ENCODE measurements at regions not wholly inside any gene's neighbourhood (a gene's known extent, or its start where the extent isn't known, plus 50 kb on each side); places are given as distances from the start of the nearest gene placed in this dataset.

DNA sequence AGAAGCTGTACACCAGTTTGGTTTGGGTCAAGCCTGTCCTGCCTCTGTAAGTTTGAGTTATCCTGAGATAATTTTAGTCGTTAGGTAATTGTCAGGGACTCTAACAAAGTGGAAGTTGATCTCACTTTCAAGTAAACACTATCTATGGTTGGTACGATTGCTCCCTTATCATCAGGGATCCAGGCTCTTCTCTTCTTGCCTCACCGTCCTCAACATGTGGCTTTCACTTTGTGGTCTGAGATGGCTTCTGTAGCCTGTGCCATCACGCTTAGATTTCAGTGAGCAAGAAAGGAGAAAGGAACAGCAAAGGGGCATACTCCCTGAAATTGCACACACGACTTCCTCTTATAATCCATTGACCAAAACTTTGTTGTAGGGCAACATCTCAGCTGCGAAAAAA, 115.6 kb downstream of the CTAGE1 start:
- Mint-ChIP-seq H3K9me3 (ENCODE audit: unreplicated experiment) (no peaks in the 10 kb centered on the region), H3K4me1 (ENCODE audit: low read depth, unreplicated experiment) (no peaks in the 10 kb centered on the region), H3K27ac (ENCODE audit: unreplicated experiment) (no peak overlapping the region), H3K27me3 (ENCODE audit: low read depth, unreplicated experiment) (peaks cover 21% of the 10 kb centered on the region), H3K36me3 (ENCODE audit: low read depth, unreplicated experiment) (no peaks in the 10 kb centered on the region), H3K4me3 (ENCODE audit: unreplicated experiment) (peak overlapping the region; percentile 28)
- no peak overlapping the region for H3K9ac ChIP-seq (ENCODE audit: low read length)
- no peaks in the 10 kb centered on the region for H4K20me1 ChIP-seq (ENCODE audit: insufficient read depth, low read length)
- H3K4me3 ChIP-seq (ENCODE audit: insufficient read depth, low read depth, low read length) = no peak overlapping the region
- no peaks in the 10 kb centered on the region for H3K36me3 ChIP-seq (ENCODE audit: insufficient read depth, low read length)
- DNase-seq (ENCODE audit: low read depth) (no peak), FAIRE-seq (no peak)
- no peaks in the 10 kb centered on the region for H3K79me2 ChIP-seq (ENCODE audit: insufficient read depth, low read length)
- H3K27ac ChIP-seq (ENCODE audit: low read depth, low read length) = no peak overlapping the region
- H3K4me2 ChIP-seq (ENCODE audit: low read length) = no peak overlapping the region
- no peaks in the 10 kb centered on the region for H3K4me1 ChIP-seq (ENCODE audit: insufficient read depth, low read length)
- H2AFZ ChIP-seq (ENCODE audit: low read depth, low read length) = no peak overlapping the region
- no peaks in the 10 kb centered on the region for H3K27me3 ChIP-seq (ENCODE audit: insufficient read depth, low read length)
- TF ChIP-seq EZH2 (IDR thresholded peaks at IDR 0.05; ENCODE audit: insufficient read depth, low read length) = no peak
- TF ChIP-seq, protein P1, sequence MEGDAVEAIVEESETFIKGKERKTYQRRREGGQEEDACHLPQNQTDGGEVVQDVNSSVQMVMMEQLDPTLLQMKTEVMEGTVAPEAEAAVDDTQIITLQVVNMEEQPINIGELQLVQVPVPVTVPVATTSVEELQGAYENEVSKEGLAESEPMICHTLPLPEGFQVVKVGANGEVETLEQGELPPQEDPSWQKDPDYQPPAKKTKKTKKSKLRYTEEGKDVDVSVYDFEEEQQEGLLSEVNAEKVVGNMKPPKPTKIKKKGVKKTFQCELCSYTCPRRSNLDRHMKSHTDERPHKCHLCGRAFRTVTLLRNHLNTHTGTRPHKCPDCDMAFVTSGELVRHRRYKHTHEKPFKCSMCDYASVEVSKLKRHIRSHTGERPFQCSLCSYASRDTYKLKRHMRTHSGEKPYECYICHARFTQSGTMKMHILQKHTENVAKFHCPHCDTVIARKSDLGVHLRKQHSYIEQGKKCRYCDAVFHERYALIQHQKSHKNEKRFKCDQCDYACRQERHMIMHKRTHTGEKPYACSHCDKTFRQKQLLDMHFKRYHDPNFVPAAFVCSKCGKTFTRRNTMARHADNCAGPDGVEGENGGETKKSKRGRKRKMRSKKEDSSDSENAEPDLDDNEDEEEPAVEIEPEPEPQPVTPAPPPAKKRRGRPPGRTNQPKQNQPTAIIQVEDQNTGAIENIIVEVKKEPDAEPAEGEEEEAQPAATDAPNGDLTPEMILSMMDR (IDR thresholded peaks at IDR 0.05; ENCODE audit: insufficient read depth, low read depth, low read length) = no peak
- H3K9me3 ChIP-seq (ENCODE audit: insufficient read depth, low read depth, low read length) = no peaks in the 10 kb centered on the region

DNA sequence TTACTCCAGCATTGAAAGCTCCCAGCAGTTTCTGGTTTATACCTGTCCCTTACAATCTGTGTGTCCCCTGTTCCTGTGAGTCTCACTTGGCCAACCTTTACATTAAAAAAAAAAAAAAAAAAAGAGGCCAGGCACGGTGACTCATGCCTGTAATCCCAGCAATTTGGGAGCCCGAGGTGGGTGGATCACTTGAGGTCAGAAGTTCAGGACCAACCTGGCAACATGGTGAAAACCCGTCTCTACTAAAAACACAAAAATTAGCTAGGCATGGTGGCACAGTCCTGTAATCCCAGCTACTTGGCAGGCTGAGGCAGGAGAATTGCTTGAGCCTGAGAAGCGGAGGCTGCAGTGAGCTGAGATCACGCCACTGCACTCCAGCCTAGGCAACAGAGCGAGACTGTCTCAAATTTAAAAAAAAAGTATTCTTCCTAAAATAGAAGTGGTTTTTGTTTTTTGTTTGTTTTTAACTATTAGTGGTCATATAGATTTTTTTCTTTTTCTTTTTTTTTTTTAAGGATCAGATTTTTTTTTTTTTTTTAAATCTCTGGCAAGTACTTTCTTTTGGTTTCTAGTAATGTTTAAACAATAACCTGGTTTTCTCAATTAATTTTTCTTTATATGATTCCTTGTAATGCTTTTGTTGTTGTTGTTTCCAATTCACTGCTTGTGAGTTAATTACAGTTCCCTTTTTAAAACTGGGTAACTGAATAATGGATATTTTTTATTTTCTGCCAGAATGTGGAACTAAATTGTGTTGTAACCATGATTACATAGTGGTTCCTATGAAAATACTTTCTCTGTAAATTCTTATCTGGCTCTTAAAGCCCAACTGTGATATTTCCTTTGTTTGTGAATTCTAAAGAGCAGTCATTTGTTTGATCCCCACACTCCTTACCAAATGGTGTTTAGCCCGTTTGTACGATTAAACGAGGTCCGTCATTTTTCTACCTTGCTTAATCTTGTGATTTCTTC, 116.8 kb downstream of the CTAGE1 start:
- H3K27ac Mint-ChIP-seq (ENCODE audit: unreplicated experiment) = no peak overlapping the region
- no peaks in the 10 kb centered on the region for H3K9me3 Mint-ChIP-seq (ENCODE audit: unreplicated experiment)
- Histone ChIP-seq H3K27me3 (ENCODE audit: insufficient read depth, low read length) (no peaks in the 10 kb centered on the region), H3K4me2 (ENCODE audit: low read length) (no peak overlapping the region), H3K9me3 (ENCODE audit: insufficient read depth, low read depth, low read length) (no peaks in the 10 kb centered on the region), H3K27ac (ENCODE audit: low read depth, low read length) (no peak overlapping the region), H3K4me3 (ENCODE audit: insufficient read depth, low read depth, low read length) (no peak overlapping the region), H2AFZ (ENCODE audit: low read depth, low read length) (no peak overlapping the region), H3K4me1 (ENCODE audit: insufficient read depth, low read length) (no peaks in the 10 kb centered on the region), H3K36me3 (ENCODE audit: insufficient read depth, low read length) (no peaks in the 10 kb centered on the region), H3K79me2 (ENCODE audit: insufficient read depth, low read length) (no peaks in the 10 kb centered on the region), H4K20me1 (ENCODE audit: insufficient read depth, low read length) (no peaks in the 10 kb centered on the region), H3K9ac (ENCODE audit: low read length) (no peak overlapping the region)
- no peak for DNase-seq (ENCODE audit: low read depth)
- no peaks in the 10 kb centered on the region for H3K36me3 Mint-ChIP-seq (ENCODE audit: low read depth, unreplicated experiment)
- H3K4me1 Mint-ChIP-seq (ENCODE audit: low read depth, unreplicated experiment) = no peaks in the 10 kb centered on the region
- TF ChIP-seq, protein P1 (IDR thresholded peaks at IDR 0.05; ENCODE audit: insufficient read depth, low read depth, low read length) = no peak
- no peak for TF ChIP-seq EZH2 (IDR thresholded peaks at IDR 0.05; ENCODE audit: insufficient read depth, low read length)
- FAIRE-seq = no peak
- no peak overlapping the region for H3K4me3 Mint-ChIP-seq (ENCODE audit: unreplicated experiment)
- peaks cover 21% of the 10 kb centered on the region for H3K27me3 Mint-ChIP-seq (ENCODE audit: low read depth, unreplicated experiment)

DNA sequence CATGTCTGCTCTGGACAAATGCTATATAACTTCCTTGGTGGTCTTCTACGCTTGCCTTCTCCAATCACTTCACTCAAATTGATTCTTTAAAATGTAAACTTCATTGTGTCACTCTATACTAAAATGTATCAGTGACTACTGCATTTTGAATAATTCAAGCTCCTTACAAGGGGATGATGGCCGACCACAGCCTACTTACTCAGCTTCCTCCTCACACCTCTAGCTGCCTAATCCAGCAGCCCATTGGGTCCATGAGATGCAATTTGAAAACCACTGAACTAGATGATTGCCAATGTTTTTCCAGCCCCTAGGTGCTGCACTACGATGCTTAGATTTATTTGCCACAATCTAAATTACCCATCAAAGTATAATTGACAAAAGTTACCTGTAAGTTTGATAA, 120.7 kb downstream of the CTAGE1 start:
- H3K27ac Mint-ChIP-seq (ENCODE audit: unreplicated experiment) = no peak overlapping the region

More for the DNA sequence above, 120.7 kb downstream of the CTAGE1 start:
- FAIRE-seq (no peak), DNase-seq (ENCODE audit: low read depth) (no peak)
- Mint-ChIP-seq H3K4me1 (ENCODE audit: low read depth, unreplicated experiment) (no peaks in the 10 kb centered on the region), H3K9me3 (ENCODE audit: unreplicated experiment) (no peaks in the 10 kb centered on the region), H3K36me3 (ENCODE audit: low read depth, unreplicated experiment) (no peaks in the 10 kb centered on the region), H3K27me3 (ENCODE audit: low read depth, unreplicated experiment) (peaks cover 12% of the 10 kb centered on the region), H3K4me3 (ENCODE audit: unreplicated experiment) (no peak overlapping the region)
- Histone ChIP-seq H3K4me1 (ENCODE audit: insufficient read depth, low read length) (no peaks in the 10 kb centered on the region), H3K27ac (ENCODE audit: low read depth, low read length) (no peak overlapping the region), H3K36me3 (ENCODE audit: insufficient read depth, low read length) (no peaks in the 10 kb centered on the region), H3K79me2 (ENCODE audit: insufficient read depth, low read length) (no peaks in the 10 kb centered on the region), H3K27me3 (ENCODE audit: insufficient read depth, low read length) (peaks cover 5% of the 10 kb centered on the region), H4K20me1 (ENCODE audit: insufficient read depth, low read length) (no peaks in the 10 kb centered on the region), H3K9me3 (ENCODE audit: insufficient read depth, low read depth, low read length) (no peaks in the 10 kb centered on the region), H3K4me3 (ENCODE audit: insufficient read depth, low read depth, low read length) (no peak overlapping the region), H2AFZ (ENCODE audit: low read depth, low read length) (no peak overlapping the region), H3K9ac (ENCODE audit: low read length) (no peak overlapping the region), H3K4me2 (ENCODE audit: low read length) (no peak overlapping the region)
- TF ChIP-seq, protein P1 (IDR thresholded peaks at IDR 0.05; ENCODE audit: insufficient read depth, low read depth, low read length) = no peak
- no peak for TF ChIP-seq EZH2 (IDR thresholded peaks at IDR 0.05; ENCODE audit: insufficient read depth, low read length)

Data from astrocyte (in vitro differentiated cells and primary cell).